ENCODE measurements at regions not wholly inside any gene's neighbourhood (a gene's known extent, or its start where the extent isn't known, plus 50 kb on each side); places are given as distances from the start of the nearest gene placed in this dataset.

DNA sequence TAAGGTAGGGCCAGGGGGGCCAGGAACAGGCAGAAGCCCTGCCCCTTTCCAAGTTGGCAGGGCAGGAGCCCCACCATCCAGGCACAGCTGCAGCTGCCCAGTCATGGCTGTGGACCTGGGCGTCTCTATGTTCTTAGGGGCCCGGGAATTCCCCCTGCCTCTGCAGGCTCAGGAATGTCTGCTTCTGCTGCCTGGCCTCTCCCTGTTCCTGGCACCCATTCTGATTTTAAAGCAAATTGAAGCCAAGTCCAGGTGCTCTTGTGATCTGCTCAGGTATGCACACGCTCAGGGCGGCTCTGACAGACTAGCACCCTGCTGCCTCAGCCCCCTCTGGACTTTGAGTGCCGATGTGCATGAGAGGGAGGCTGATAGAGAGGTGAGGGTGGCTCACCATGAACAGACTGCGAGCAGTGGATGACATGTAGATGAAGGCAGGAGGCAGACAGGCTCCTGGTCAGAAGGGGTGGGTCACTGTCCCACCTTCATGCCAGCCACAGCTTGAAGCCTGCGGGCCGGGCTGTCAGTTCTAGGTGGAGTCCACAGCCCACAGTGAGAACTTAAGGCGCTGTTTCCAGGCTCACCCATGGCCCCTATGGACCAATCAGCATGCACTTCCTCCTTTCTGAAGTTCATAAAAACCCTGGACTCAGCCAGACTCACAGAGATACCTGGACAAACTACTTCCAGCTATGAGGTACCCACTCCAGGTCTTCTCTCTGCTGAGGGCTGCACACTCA is 747.8 kb upstream of the GBE1 start:
- H3K9ac ChIP-seq (ENCODE audit: low read length in 5 of 5) = no peak overlapping the region
- H3K27me3 ChIP-seq (ENCODE audit: control insufficient read depth in 5 of 5, insufficient read depth in 4 of 5, low read length in 5 of 5) = no peaks in the 10 kb centered on the region
- H3K36me3 ChIP-seq (ENCODE audit: control insufficient read depth in 5 of 5, insufficient read depth in 5 of 5, low read length in 5 of 5) = no peaks in the 10 kb centered on the region
- no peaks in the 10 kb centered on the region for H3K4me1 ChIP-seq (ENCODE audit: control insufficient read depth in 5 of 5, insufficient read depth in 5 of 5, low read length in 5 of 5)
- no peak overlapping the region for H3K27ac ChIP-seq (ENCODE audit: low read depth, low read length)
- no peak overlapping the region for H3K4me3 ChIP-seq (ENCODE audit: low read depth in 1 of 5, low read length in 5 of 5)
- peaks cover 0 to 3% (median 0%) of the 10 kb centered on the region in 5 donors for H3K9me3 ChIP-seq (ENCODE audit: control insufficient read depth in 5 of 5, low read length in 5 of 5)

DNA sequence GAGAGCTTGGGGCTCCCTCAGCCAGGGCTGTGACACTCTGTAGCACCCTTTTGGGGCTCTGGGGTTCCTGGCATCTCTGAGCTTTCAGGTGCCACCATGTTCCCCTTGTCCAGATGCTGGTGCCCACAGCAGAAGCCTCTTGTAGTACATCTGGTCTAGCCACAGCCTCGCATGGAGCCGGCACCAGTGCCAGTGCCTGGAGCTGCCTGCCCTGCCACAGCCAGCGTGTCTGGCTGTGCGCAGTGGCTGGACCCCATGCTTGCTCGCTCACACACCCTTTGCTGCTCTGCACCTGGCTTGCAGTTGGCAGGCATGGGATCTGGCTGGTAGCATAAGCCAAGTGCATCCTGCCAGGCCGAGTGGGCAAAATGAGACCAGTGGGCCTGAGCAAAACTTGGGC is 744.8 kb upstream of the GBE1 start:
- H3K4me3 ChIP-seq (ENCODE audit: low read depth in 1 of 5, low read length in 5 of 5) = no peak overlapping the region
- no peak overlapping the region for H3K9ac ChIP-seq (ENCODE audit: low read length in 5 of 5)
- no peak overlapping the region for H3K27ac ChIP-seq (ENCODE audit: low read depth, low read length)
- no peaks in the 10 kb centered on the region for H3K27me3 ChIP-seq (ENCODE audit: control insufficient read depth in 5 of 5, insufficient read depth in 4 of 5, low read length in 5 of 5)
- no peaks in the 10 kb centered on the region for H3K4me1 ChIP-seq (ENCODE audit: control insufficient read depth in 5 of 5, insufficient read depth in 5 of 5, low read length in 5 of 5)
- no peaks in the 10 kb centered on the region for H3K36me3 ChIP-seq (ENCODE audit: control insufficient read depth in 5 of 5, insufficient read depth in 5 of 5, low read length in 5 of 5)
- H3K9me3 ChIP-seq (ENCODE audit: control insufficient read depth in 5 of 5, low read length in 5 of 5) = peaks cover 0 to 3% (median 0%) of the 10 kb centered on the region in 5 donors

DNA sequence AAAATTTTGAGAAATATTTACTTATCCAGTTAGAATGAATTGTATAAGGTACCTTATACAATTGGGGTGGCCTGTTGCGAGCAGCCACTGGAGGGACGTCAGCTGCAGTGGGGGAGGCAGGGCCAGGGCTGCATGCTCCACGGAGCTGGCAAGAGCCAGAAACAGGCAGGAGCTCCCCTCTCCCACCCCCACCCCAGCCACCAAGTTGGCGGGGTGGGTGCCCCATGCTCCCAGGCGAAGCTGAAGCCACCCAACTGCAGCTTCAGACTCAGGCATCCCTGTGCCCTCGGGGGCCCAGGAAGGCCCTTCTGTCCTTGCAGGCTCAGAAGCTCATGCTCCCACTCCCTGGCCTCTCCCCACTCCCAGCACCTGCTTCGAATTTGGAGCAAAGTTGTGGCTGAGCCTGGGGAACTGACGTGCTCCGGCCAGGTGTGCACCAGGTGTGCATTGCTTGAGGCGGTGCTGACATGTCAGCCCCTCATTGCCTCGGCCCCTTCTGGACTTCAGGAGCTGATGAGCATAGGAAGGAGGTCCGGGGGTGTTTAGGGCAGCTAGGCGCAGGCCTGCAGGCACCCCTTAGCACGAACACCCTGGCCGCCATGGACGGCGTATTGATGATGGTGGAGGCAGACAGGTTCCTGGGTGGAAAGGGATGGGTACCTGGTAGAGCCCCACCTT is 743.8 kb upstream of the GBE1 start:
- no peaks in the 10 kb centered on the region for H3K36me3 ChIP-seq (ENCODE audit: control insufficient read depth in 5 of 5, insufficient read depth in 5 of 5, low read length in 5 of 5)
- no peak overlapping the region for H3K27ac ChIP-seq (ENCODE audit: low read depth, low read length)
- H3K4me1 ChIP-seq (ENCODE audit: control insufficient read depth in 5 of 5, insufficient read depth in 5 of 5, low read length in 5 of 5) = no peaks in the 10 kb centered on the region
- H3K27me3 ChIP-seq (ENCODE audit: control insufficient read depth in 5 of 5, insufficient read depth in 4 of 5, low read length in 5 of 5) = no peaks in the 10 kb centered on the region
- no peak overlapping the region for H3K9ac ChIP-seq (ENCODE audit: low read length in 5 of 5)
- H3K4me3 ChIP-seq (ENCODE audit: low read depth in 1 of 5, low read length in 5 of 5) = no peak overlapping the region
- H3K9me3 ChIP-seq (ENCODE audit: control insufficient read depth in 5 of 5, low read length in 5 of 5) = peaks cover 0 to 3% (median 0%) of the 10 kb centered on the region in 5 donors

- Histone ChIP-seq H3K9ac (ENCODE audit: low read length in 5 of 5) (no peak overlapping the region), H3K4me3 (ENCODE audit: low read depth in 1 of 5, low read length in 5 of 5) (no peak overlapping the region), H3K27me3 (ENCODE audit: control insufficient read depth in 5 of 5, insufficient read depth in 4 of 5, low read length in 5 of 5) (peaks cover 0 to 3% (median 0%) of the 10 kb centered on the region in 5 donors), H3K36me3 (ENCODE audit: control insufficient read depth in 5 of 5, insufficient read depth in 5 of 5, low read length in 5 of 5) (no peaks in the 10 kb centered on the region), H3K27ac (ENCODE audit: low read depth, low read length) (no peak overlapping the region), H3K9me3 (ENCODE audit: control insufficient read depth in 5 of 5, low read length in 5 of 5) (no peaks in the 10 kb centered on the region), H3K4me1 (ENCODE audit: control insufficient read depth in 5 of 5, insufficient read depth in 5 of 5, low read length in 5 of 5) (no peaks in the 10 kb centered on the region)
Observed at GRCh38 chr3:82498186-82498585, 736.7 kb upstream of the GBE1 start.

GRCh38 chr3:82496890-82497560 is 735.6 kb upstream of the GBE1 start:
- no peaks in the 10 kb centered on the region for H3K9me3 ChIP-seq (ENCODE audit: control insufficient read depth in 5 of 5, low read length in 5 of 5)
- H3K4me3 ChIP-seq (ENCODE audit: low read depth in 1 of 5, low read length in 5 of 5) = no peak overlapping the region
- no peak overlapping the region for H3K9ac ChIP-seq (ENCODE audit: low read length in 5 of 5)
- no peaks in the 10 kb centered on the region for H3K36me3 ChIP-seq (ENCODE audit: control insufficient read depth in 5 of 5, insufficient read depth in 5 of 5, low read length in 5 of 5)
- H3K27me3 ChIP-seq (ENCODE audit: control insufficient read depth in 5 of 5, insufficient read depth in 4 of 5, low read length in 5 of 5) = peaks cover 0 to 3% (median 0%) of the 10 kb centered on the region in 5 donors
- H3K27ac ChIP-seq (ENCODE audit: low read depth, low read length) = no peak overlapping the region
- no peaks in the 10 kb centered on the region for H3K4me1 ChIP-seq (ENCODE audit: control insufficient read depth in 5 of 5, insufficient read depth in 5 of 5, low read length in 5 of 5)

DNA sequence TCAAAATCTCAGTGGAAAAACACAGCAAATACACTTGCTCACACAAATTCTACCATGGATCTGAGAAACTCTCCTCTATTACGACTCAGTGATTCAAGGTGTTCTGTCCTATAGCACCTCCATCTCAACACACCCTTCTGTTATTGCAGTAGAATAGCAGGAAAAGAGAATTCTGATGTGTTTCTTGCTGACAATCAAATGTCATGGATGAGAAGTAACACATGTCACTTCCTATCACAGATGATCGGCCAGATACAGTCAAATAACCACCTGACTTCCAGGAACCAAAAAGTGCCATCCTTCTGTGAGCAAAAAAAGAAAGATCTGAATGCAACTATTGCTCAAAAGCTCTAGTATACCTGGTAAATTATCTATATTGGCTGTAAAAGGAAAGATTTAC is 734.2 kb upstream of the GBE1 start:
- no peaks in the 10 kb centered on the region for H3K36me3 ChIP-seq (ENCODE audit: control insufficient read depth in 5 of 5, insufficient read depth in 5 of 5, low read length in 5 of 5)
- no peak overlapping the region for H3K9ac ChIP-seq (ENCODE audit: low read length in 5 of 5)
- H3K9me3 ChIP-seq (ENCODE audit: control insufficient read depth in 5 of 5, low read length in 5 of 5) = no peaks in the 10 kb centered on the region
- H3K4me1 ChIP-seq (ENCODE audit: control insufficient read depth in 5 of 5, insufficient read depth in 5 of 5, low read length in 5 of 5) = no peaks in the 10 kb centered on the region
- no peak overlapping the region for H3K4me3 ChIP-seq (ENCODE audit: low read depth in 1 of 5, low read length in 5 of 5)
- no peak overlapping the region for H3K27ac ChIP-seq (ENCODE audit: low read depth, low read length)
- peaks cover 0 to 3% (median 0%) of the 10 kb centered on the region in 5 donors for H3K27me3 ChIP-seq (ENCODE audit: control insufficient read depth in 5 of 5, insufficient read depth in 4 of 5, low read length in 5 of 5)

GRCh38 chr3:82494977-82495489 is 733.6 kb upstream of the GBE1 start:
- Histone ChIP-seq H3K4me3 (ENCODE audit: low read depth in 1 of 5, low read length in 5 of 5) (no peak overlapping the region), H3K27ac (ENCODE audit: low read depth, low read length) (no peak overlapping the region), H3K36me3 (ENCODE audit: control insufficient read depth in 5 of 5, insufficient read depth in 5 of 5, low read length in 5 of 5) (no peaks in the 10 kb centered on the region), H3K4me1 (ENCODE audit: control insufficient read depth in 5 of 5, insufficient read depth in 5 of 5, low read length in 5 of 5) (no peaks in the 10 kb centered on the region), H3K9me3 (ENCODE audit: control insufficient read depth in 5 of 5, low read length in 5 of 5) (no peaks in the 10 kb centered on the region), H3K9ac (ENCODE audit: low read length in 5 of 5) (no peak overlapping the region), H3K27me3 (ENCODE audit: control insufficient read depth in 5 of 5, insufficient read depth in 4 of 5, low read length in 5 of 5) (peaks cover 0 to 3% (median 0%) of the 10 kb centered on the region in 5 donors)

- Histone ChIP-seq H3K9me3 (ENCODE audit: control insufficient read depth in 5 of 5, low read length in 5 of 5) (no peaks in the 10 kb centered on the region), H3K27me3 (ENCODE audit: control insufficient read depth in 5 of 5, insufficient read depth in 4 of 5, low read length in 5 of 5) (peaks cover 0 to 3% (median 0%) of the 10 kb centered on the region in 5 donors), H3K27ac (ENCODE audit: low read depth, low read length) (no peak overlapping the region), H3K4me1 (ENCODE audit: control insufficient read depth in 5 of 5, insufficient read depth in 5 of 5, low read length in 5 of 5) (no peaks in the 10 kb centered on the region), H3K36me3 (ENCODE audit: control insufficient read depth in 5 of 5, insufficient read depth in 5 of 5, low read length in 5 of 5) (no peaks in the 10 kb centered on the region), H3K9ac (ENCODE audit: low read length in 5 of 5) (no peak overlapping the region), H3K4me3 (ENCODE audit: low read depth in 1 of 5, low read length in 5 of 5) (no peak overlapping the region)
Observed at GRCh38 chr3:82493858-82494257, 732.4 kb upstream of the GBE1 start.

DNA sequence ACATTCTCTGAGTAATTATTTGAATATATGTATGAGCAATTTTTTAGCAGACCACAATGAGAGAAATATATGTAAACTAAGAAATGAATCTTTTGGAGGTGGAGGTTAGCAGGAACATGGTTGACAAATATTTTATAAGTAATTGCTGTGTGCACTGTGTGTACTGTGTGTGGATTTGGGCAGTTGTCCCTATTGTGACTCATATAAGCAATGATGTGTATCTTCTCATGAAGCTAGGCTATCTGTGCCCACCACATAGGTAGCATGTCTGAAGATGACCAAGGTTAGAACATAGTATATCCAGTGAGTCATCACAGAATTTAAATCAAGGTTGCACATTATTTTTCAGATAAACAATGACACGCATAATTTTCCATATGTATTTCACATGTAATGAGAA is 713.9 kb upstream of the GBE1 start:
- no peak overlapping the region for H3K9ac ChIP-seq (ENCODE audit: low read length in 5 of 5)
- H3K4me1 ChIP-seq (ENCODE audit: control insufficient read depth in 5 of 5, insufficient read depth in 5 of 5, low read length in 5 of 5) = no peaks in the 10 kb centered on the region
- no peaks in the 10 kb centered on the region for H3K36me3 ChIP-seq (ENCODE audit: control insufficient read depth in 5 of 5, insufficient read depth in 5 of 5, low read length in 5 of 5)
- H3K27ac ChIP-seq (ENCODE audit: low read depth, low read length) = no peak overlapping the region
- no peak overlapping the region for H3K4me3 ChIP-seq (ENCODE audit: low read depth in 1 of 5, low read length in 5 of 5)
- H3K27me3 ChIP-seq (ENCODE audit: control insufficient read depth in 5 of 5, insufficient read depth in 4 of 5, low read length in 5 of 5) = no peaks in the 10 kb centered on the region
- peaks cover 0 to 9% (median 7%) of the 10 kb centered on the region in 5 donors for H3K9me3 ChIP-seq (ENCODE audit: control insufficient read depth in 5 of 5, low read length in 5 of 5)

- Histone ChIP-seq H3K36me3 (ENCODE audit: control insufficient read depth in 5 of 5, insufficient read depth in 5 of 5, low read length in 5 of 5) (no peaks in the 10 kb centered on the region), H3K4me1 (ENCODE audit: control insufficient read depth in 5 of 5, insufficient read depth in 5 of 5, low read length in 5 of 5) (no peaks in the 10 kb centered on the region), H3K27ac (ENCODE audit: low read depth, low read length) (no peak overlapping the region), H3K9me3 (ENCODE audit: control insufficient read depth in 5 of 5, low read length in 5 of 5) (peaks cover 0 to 9% (median 7%) of the 10 kb centered on the region in 5 donors), H3K4me3 (ENCODE audit: low read depth in 1 of 5, low read length in 5 of 5) (no peak overlapping the region), H3K27me3 (ENCODE audit: control insufficient read depth in 5 of 5, insufficient read depth in 4 of 5, low read length in 5 of 5) (no peaks in the 10 kb centered on the region), H3K9ac (ENCODE audit: low read length in 5 of 5) (no peak overlapping the region)
Observed at GRCh38 chr3:82474711-82475110, 713.3 kb upstream of the GBE1 start.

All from subcutaneous abdominal adipose tissue (tissue), 5 donors.